H1 (cell line): ENCODE measurements at regions not wholly inside any gene's neighbourhood (a gene's known extent, or its start where the extent isn't known, plus 50 kb on each side); places are given as distances from the start of the nearest gene placed in this dataset.

Experiments used
- CEBPB ChIP-seq: IDR thresholded peaks from 2 replicates; pipeline ENCODE4 v1.6.1; 2012; ENCODE audit warnings: low read depth, low read length
- EZH2 ChIP-seq: fragments of 200-600 bp; sonication (generic); IDR thresholded peaks from 2 replicates; pipeline ENCODE4 v1.7.1; 2012; ENCODE audit warnings: low read depth, mild to moderate bottlenecking, moderate library complexity, low read length, inconsistent platforms; ENCODE audit not compliant: severe bottlenecking
- KDM1A ChIP-seq: fragments of 200-600, 300-600 bp; sonication (generic); IDR thresholded peaks from 2 replicates; pipeline ENCODE4 v1.7.1; 2016; ENCODE audit warnings: mild to moderate bottlenecking, low read length, borderline replicate concordance
- NRF1 ChIP-seq: IDR thresholded peaks from 2 replicates; pipeline ENCODE4 v1.6.1; 2011; ENCODE audit warnings: mild to moderate bottlenecking, low read depth, low read length, improper control_type of control experiment
- SIX5 ChIP-seq: IDR thresholded peaks from 2 replicates; pipeline ENCODE4 v1.6.1; 2011; ENCODE audit warnings: mild to moderate bottlenecking, low read depth, low read length
- SUZ12 ChIP-seq: fragments of 200-600 bp; sonication (generic); IDR thresholded peaks from 2 replicates; pipeline ENCODE4 v1.6.1; 2012; ENCODE audit warnings: mild to moderate bottlenecking, inconsistent platforms, low read length, moderate library complexity, mixed read lengths
- TF ChIP-seq, protein P1 (sequence below): fragments of 300-600 bp; sonication (generic); IDR thresholded peaks from 2 replicates; pipeline ENCODE4 v1.7.1; 2012; ENCODE audit warnings: low read length, moderate library complexity, mild to moderate bottlenecking, inconsistent platforms; ENCODE audit not compliant: insufficient replicate concordance

DNA sequence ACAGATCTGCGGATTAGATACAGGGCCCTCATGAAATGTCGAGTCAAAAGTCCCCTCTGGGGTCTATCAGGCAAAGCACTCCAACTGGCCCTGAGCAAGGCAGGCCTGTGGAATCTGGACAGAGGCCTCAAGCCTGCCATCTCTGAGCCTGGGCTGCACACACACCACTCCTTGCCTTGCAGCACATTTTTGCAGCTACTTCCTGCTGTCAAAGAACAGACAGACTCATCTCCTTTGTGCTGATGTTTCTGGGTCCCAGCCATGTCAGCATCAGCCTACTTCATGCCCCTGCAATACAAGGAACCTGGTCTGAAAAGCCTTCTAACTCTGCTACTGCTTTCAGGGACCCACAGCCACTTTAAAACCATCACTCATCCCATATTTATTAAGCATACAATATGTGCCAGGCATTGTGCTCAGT lies 60.6 kb upstream of the IL12A start (continued):
- TF ChIP-seq, protein P1, sequence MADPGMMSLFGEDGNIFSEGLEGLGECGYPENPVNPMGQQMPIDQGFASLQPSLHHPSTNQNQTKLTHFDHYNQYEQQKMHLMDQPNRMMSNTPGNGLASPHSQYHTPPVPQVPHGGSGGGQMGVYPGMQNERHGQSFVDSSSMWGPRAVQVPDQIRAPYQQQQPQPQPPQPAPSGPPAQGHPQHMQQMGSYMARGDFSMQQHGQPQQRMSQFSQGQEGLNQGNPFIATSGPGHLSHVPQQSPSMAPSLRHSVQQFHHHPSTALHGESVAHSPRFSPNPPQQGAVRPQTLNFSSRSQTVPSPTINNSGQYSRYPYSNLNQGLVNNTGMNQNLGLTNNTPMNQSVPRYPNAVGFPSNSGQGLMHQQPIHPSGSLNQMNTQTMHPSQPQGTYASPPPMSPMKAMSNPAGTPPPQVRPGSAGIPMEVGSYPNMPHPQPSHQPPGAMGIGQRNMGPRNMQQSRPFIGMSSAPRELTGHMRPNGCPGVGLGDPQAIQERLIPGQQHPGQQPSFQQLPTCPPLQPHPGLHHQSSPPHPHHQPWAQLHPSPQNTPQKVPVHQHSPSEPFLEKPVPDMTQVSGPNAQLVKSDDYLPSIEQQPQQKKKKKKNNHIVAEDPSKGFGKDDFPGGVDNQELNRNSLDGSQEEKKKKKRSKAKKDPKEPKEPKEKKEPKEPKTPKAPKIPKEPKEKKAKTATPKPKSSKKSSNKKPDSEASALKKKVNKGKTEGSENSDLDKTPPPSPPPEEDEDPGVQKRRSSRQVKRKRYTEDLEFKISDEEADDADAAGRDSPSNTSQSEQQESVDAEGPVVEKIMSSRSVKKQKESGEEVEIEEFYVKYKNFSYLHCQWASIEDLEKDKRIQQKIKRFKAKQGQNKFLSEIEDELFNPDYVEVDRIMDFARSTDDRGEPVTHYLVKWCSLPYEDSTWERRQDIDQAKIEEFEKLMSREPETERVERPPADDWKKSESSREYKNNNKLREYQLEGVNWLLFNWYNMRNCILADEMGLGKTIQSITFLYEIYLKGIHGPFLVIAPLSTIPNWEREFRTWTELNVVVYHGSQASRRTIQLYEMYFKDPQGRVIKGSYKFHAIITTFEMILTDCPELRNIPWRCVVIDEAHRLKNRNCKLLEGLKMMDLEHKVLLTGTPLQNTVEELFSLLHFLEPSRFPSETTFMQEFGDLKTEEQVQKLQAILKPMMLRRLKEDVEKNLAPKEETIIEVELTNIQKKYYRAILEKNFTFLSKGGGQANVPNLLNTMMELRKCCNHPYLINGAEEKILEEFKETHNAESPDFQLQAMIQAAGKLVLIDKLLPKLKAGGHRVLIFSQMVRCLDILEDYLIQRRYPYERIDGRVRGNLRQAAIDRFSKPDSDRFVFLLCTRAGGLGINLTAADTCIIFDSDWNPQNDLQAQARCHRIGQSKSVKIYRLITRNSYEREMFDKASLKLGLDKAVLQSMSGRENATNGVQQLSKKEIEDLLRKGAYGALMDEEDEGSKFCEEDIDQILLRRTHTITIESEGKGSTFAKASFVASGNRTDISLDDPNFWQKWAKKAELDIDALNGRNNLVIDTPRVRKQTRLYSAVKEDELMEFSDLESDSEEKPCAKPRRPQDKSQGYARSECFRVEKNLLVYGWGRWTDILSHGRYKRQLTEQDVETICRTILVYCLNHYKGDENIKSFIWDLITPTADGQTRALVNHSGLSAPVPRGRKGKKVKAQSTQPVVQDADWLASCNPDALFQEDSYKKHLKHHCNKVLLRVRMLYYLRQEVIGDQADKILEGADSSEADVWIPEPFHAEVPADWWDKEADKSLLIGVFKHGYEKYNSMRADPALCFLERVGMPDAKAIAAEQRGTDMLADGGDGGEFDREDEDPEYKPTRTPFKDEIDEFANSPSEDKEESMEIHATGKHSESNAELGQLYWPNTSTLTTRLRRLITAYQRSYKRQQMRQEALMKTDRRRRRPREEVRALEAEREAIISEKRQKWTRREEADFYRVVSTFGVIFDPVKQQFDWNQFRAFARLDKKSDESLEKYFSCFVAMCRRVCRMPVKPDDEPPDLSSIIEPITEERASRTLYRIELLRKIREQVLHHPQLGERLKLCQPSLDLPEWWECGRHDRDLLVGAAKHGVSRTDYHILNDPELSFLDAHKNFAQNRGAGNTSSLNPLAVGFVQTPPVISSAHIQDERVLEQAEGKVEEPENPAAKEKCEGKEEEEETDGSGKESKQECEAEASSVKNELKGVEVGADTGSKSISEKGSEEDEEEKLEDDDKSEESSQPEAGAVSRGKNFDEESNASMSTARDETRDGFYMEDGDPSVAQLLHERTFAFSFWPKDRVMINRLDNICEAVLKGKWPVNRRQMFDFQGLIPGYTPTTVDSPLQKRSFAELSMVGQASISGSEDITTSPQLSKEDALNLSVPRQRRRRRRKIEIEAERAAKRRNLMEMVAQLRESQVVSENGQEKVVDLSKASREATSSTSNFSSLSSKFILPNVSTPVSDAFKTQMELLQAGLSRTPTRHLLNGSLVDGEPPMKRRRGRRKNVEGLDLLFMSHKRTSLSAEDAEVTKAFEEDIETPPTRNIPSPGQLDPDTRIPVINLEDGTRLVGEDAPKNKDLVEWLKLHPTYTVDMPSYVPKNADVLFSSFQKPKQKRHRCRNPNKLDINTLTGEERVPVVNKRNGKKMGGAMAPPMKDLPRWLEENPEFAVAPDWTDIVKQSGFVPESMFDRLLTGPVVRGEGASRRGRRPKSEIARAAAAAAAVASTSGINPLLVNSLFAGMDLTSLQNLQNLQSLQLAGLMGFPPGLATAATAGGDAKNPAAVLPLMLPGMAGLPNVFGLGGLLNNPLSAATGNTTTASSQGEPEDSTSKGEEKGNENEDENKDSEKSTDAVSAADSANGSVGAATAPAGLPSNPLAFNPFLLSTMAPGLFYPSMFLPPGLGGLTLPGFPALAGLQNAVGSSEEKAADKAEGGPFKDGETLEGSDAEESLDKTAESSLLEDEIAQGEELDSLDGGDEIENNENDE = no peak
- TF ChIP-seq SIX5 = no peak
- no peak for TF ChIP-seq KDM1A
- TF ChIP-seq NRF1 = no peak
- no peak for TF ChIP-seq CEBPB
- no peak for TF ChIP-seq SUZ12
- no peak for TF ChIP-seq EZH2
